ENCODE measurements at regions not wholly inside any gene's neighbourhood (a gene's known extent, or its start where the extent isn't known, plus 50 kb on each side); places are given as distances from the start of the nearest gene placed in this dataset.

- H3K27me3 ChIP-seq (replicated peaks in 1 of 4; ENCODE audit: control extremely low read depth in 1 of 4, control insufficient read depth in 3 of 4, insufficient read depth in 4 of 4, low read length in 3 of 4) = no peaks in the 10 kb centered on the region
These were observed 122.4 kb downstream of the CBLN4 start for GRCh38 chr20:55882910-55883309.

GRCh38 chr20:55882286-55882685 is 123.0 kb downstream of the CBLN4 start:
- ChIA-PET POLR2A (no interaction called here), CTCF (no interaction called here)
- no peak overlapping the region for H3K4me3 Mint-ChIP-seq
- no peak for TF ChIP-seq EZH2 (IDR thresholded peaks at IDR 0.05; ENCODE audit: borderline replicate concordance, insufficient read depth, low read depth, low read length, poor library complexity, severe bottlenecking)
- TF ChIP-seq, protein P1, sequence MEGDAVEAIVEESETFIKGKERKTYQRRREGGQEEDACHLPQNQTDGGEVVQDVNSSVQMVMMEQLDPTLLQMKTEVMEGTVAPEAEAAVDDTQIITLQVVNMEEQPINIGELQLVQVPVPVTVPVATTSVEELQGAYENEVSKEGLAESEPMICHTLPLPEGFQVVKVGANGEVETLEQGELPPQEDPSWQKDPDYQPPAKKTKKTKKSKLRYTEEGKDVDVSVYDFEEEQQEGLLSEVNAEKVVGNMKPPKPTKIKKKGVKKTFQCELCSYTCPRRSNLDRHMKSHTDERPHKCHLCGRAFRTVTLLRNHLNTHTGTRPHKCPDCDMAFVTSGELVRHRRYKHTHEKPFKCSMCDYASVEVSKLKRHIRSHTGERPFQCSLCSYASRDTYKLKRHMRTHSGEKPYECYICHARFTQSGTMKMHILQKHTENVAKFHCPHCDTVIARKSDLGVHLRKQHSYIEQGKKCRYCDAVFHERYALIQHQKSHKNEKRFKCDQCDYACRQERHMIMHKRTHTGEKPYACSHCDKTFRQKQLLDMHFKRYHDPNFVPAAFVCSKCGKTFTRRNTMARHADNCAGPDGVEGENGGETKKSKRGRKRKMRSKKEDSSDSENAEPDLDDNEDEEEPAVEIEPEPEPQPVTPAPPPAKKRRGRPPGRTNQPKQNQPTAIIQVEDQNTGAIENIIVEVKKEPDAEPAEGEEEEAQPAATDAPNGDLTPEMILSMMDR (IDR thresholded peaks at IDR 0.05) = no peak
- Histone ChIP-seq H4K20me1 (ENCODE audit: control insufficient read depth, insufficient read depth, low read length, poor library complexity, severe bottlenecking) (no peaks in the 10 kb centered on the region), H3K36me3 (replicated peaks in 1 of 2; ENCODE audit: control extremely low read depth in 1 of 2, control insufficient read depth in 1 of 2, extremely low read depth in 1 of 2, insufficient read depth in 2 of 2, low read length in 1 of 2) (no peaks in the 10 kb centered on the region), H3K27ac (ENCODE audit: low read length in 2 of 2) (no peak overlapping the region), H3K9ac (ENCODE audit: low read length) (no peak overlapping the region), H3K4me2 (replicated peaks; ENCODE audit: low read depth, low read length, poor library complexity, severe bottlenecking) (no peak overlapping the region), H3K4me1 (ENCODE audit: control insufficient read depth in 2 of 2, insufficient read depth in 2 of 2, low read length in 2 of 2) (no peaks in the 10 kb centered on the region), H3K79me2 (ENCODE audit: control insufficient read depth, insufficient read depth, low read length) (no peaks in the 10 kb centered on the region), H3K4me3 (ENCODE audit: control extremely low read depth in 1 of 5, extremely low read depth in 1 of 5, insufficient read depth in 1 of 5, low read depth in 2 of 5, low read length in 4 of 5) (no peak overlapping the region), H3K27me3 (replicated peaks in 1 of 4; ENCODE audit: control extremely low read depth in 1 of 4, control insufficient read depth in 3 of 4, insufficient read depth in 4 of 4, low read length in 3 of 4) (no peaks in the 10 kb centered on the region), H2AFZ (ENCODE audit: insufficient read depth, low read depth, low read length, poor library complexity, severe bottlenecking) (no peak overlapping the region), H3K9me3 (ENCODE audit: control extremely low read depth in 1 of 3, control insufficient read depth in 2 of 3, insufficient read depth in 1 of 3, low read length in 2 of 3) (peaks cover 0 to 5% (median 0%) of the 10 kb centered on the region in 3 donors)
- no peaks in the 10 kb centered on the region for H3K4me1 Mint-ChIP-seq
- no peaks in the 10 kb centered on the region for H3K9me3 Mint-ChIP-seq (ENCODE audit: insufficient read depth)
- DNase-seq (no peak), ATAC-seq (ENCODE audit: low read depth) (no peak)
- H3K27me3 Mint-ChIP-seq = no peaks in the 10 kb centered on the region
- intact Hi-C loops (cut with micrococcal nuclease) = no loop called here
- no CpG with 5 or more reads among the region's 1 CpG for WGBS (ENCODE audit: insufficient coverage)
- no peak overlapping the region for H3K27ac Mint-ChIP-seq

More at GRCh38 chr20:55882910-55883309, 122.4 kb downstream of the CBLN4 start:
- Histone ChIP-seq H4K20me1 (ENCODE audit: control insufficient read depth, insufficient read depth, low read length, poor library complexity, severe bottlenecking) (no peaks in the 10 kb centered on the region), H3K4me1 (ENCODE audit: control insufficient read depth in 2 of 2, insufficient read depth in 2 of 2, low read length in 2 of 2) (no peaks in the 10 kb centered on the region), H3K79me2 (ENCODE audit: control insufficient read depth, insufficient read depth, low read length) (no peaks in the 10 kb centered on the region), H3K4me3 (ENCODE audit: control extremely low read depth in 1 of 5, extremely low read depth in 1 of 5, insufficient read depth in 1 of 5, low read depth in 2 of 5, low read length in 4 of 5) (no peak overlapping the region), H3K27ac (ENCODE audit: low read length in 2 of 2) (no peak overlapping the region), H3K36me3 (replicated peaks in 1 of 2; ENCODE audit: control extremely low read depth in 1 of 2, control insufficient read depth in 1 of 2, extremely low read depth in 1 of 2, insufficient read depth in 2 of 2, low read length in 1 of 2) (no peaks in the 10 kb centered on the region), H3K4me2 (replicated peaks; ENCODE audit: low read depth, low read length, poor library complexity, severe bottlenecking) (no peak overlapping the region), H3K9me3 (ENCODE audit: control extremely low read depth in 1 of 3, control insufficient read depth in 2 of 3, insufficient read depth in 1 of 3, low read length in 2 of 3) (peaks cover 0 to 5% (median 0%) of the 10 kb centered on the region in 3 donors), H2AFZ (ENCODE audit: insufficient read depth, low read depth, low read length, poor library complexity, severe bottlenecking) (no peak overlapping the region), H3K9ac (ENCODE audit: low read length) (no peak overlapping the region)
- Mint-ChIP-seq H3K27me3 (no peaks in the 10 kb centered on the region), H3K27ac (no peak overlapping the region), H3K9me3 (ENCODE audit: insufficient read depth) (no peaks in the 10 kb centered on the region), H3K4me1 (no peaks in the 10 kb centered on the region), H3K4me3 (no peak overlapping the region)
- DNase-seq = no peak
- no peak for TF ChIP-seq EZH2 (IDR thresholded peaks at IDR 0.05; ENCODE audit: borderline replicate concordance, insufficient read depth, low read depth, low read length, poor library complexity, severe bottlenecking)
- TF ChIP-seq, protein P1 (IDR thresholded peaks at IDR 0.05) = no peak
- intact Hi-C loops (cut with micrococcal nuclease) = no loop called here
- CTCF ChIA-PET = no interaction called here
- POLR2A ChIA-PET = no interaction called here
- ATAC-seq (ENCODE audit: low read depth) = no peak
- 91% methylated on average over 3 of the region's 3 CpGs for WGBS (ENCODE audit: insufficient coverage)
